Fibroblast of lung (primary cell): ENCODE measurements at regions not wholly inside any gene's neighbourhood (a gene's known extent, or its start where the extent isn't known, plus 50 kb on each side); places are given as distances from the start of the nearest gene placed in this dataset.

Source experiments
- EZH2 ChIP-seq: IDR thresholded peaks from 2 replicates; pipeline ENCODE4 v1.5.1; 2012; ENCODE audit warnings: low read length, control low read depth, mild to moderate bottlenecking; ENCODE audit errors: missing control alignments
- TF ChIP-seq, protein P1 (sequence below), 2 donors: IDR thresholded peaks in 1 of 2; conservative IDR thresholded peaks in 1 of 2; 1 replicate in 1 of 2; 2 replicates in 1 of 2; pipeline ENCODE4 v1.5.1; 2011 to 2012; ENCODE audit warnings: low read length in 2 of 2, control low read depth in 1 of 2, inconsistent platforms in 1 of 2, low read depth in 1 of 2, mild to moderate bottlenecking in 1 of 2

DNA sequence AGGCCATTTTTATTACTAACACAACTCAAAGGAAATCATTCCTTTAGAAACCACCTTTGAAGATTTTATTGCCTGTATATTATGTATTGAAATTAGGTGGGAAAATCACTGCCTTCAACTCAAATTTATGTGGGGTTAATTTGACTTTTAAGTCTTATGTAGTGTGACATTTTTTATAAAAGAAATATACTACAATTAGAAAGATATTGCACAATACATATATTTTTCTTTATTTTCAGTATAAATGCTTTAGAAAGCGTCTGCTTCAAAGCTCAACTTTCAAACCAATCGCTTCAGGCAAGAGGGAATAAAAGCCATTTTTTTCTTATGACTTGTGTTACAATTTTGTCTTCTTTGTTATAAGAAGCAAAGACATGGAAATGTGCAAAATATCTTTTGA lies 337.4 kb upstream of the ZWINT start:
- TF ChIP-seq, protein P1, sequence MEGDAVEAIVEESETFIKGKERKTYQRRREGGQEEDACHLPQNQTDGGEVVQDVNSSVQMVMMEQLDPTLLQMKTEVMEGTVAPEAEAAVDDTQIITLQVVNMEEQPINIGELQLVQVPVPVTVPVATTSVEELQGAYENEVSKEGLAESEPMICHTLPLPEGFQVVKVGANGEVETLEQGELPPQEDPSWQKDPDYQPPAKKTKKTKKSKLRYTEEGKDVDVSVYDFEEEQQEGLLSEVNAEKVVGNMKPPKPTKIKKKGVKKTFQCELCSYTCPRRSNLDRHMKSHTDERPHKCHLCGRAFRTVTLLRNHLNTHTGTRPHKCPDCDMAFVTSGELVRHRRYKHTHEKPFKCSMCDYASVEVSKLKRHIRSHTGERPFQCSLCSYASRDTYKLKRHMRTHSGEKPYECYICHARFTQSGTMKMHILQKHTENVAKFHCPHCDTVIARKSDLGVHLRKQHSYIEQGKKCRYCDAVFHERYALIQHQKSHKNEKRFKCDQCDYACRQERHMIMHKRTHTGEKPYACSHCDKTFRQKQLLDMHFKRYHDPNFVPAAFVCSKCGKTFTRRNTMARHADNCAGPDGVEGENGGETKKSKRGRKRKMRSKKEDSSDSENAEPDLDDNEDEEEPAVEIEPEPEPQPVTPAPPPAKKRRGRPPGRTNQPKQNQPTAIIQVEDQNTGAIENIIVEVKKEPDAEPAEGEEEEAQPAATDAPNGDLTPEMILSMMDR (conservative IDR thresholded peaks at IDR 0.05 in 1 of 2, IDR thresholded peaks at IDR 0.05 in 1 of 2; ENCODE audit: low read depth in 1 of 2, low read length in 2 of 2), result no peak
- no peak for TF ChIP-seq EZH2
